Activated CD8-positive, alpha-beta memory T cell treated with anti-CD3 and anti-CD28 coated beads for 36 hours (primary cell): ENCODE measurements at regions not wholly inside any gene's neighbourhood (a gene's known extent, or its start where the extent isn't known, plus 50 kb on each side); places are given as distances from the start of the nearest gene placed in this dataset.

ENCODE experiments used
- CTCF ChIA-PET: fragments of 350-600 bp; sonication (Branson Sonifier 250); formaldehyde crosslinking; loops from one replicate; lab custom pipeline; 2021; ENCODE audit warnings: antibody characterized with exemption; lab: Charles Lee
- POLR2A ChIA-PET: fragments of 350-600 bp; sonication (Branson Sonifier 250); formaldehyde crosslinking; loops from one replicate; lab custom pipeline; 2021; ENCODE audit warnings: antibody characterized with exemption; lab: Charles Lee

- ChIA-PET POLR2A (no interaction called here), CTCF (interaction anchor here (0.6 to 1.5 kb wide), 4 partner anchors 9 to 362 kb away, joined by 3 to 4 read pairs (median 3); no protein-coding TSS in a partner anchor)
Observed at GRCh38 chr6:100116411-100117194, 122.6 kb upstream of the MCHR2 start.

GRCh38 chr6:100115407-100116101 lies 121.5 kb upstream of the MCHR2 start:
- POLR2A ChIA-PET, result no interaction called here
- CTCF ChIA-PET, result no interaction called here

- CTCF ChIA-PET, result no interaction called here
- POLR2A ChIA-PET, result no interaction called here
Observed at GRCh38 chr6:100112855-100113508, 119.0 kb upstream of the MCHR2 start.

GRCh38 chr6:100105919-100106529 lies 112.0 kb upstream of the MCHR2 start:
- POLR2A ChIA-PET, result no interaction called here
- CTCF ChIA-PET, result no interaction called here

GRCh38 chr6:100105138-100105537 lies 111.1 kb upstream of the MCHR2 start:
- CTCF ChIA-PET, result no interaction called here

GRCh38 chr6:100103931-100104330 lies 109.9 kb upstream of the MCHR2 start:
- POLR2A ChIA-PET, result no interaction called here
- CTCF ChIA-PET, result interaction anchor here (0.7 kb wide), 1 partner anchor 13 kb away, joined by 3 read pairs; no protein-coding TSS in a partner anchor

More at GRCh38 chr6:100105138-100105537, 111.1 kb upstream of the MCHR2 start:
- POLR2A ChIA-PET, result no interaction called here

GRCh38 chr6:100103194-100103593 lies 109.2 kb upstream of the MCHR2 start:
- ChIA-PET CTCF (no interaction called here), POLR2A (no interaction called here)

- ChIA-PET CTCF (no interaction called here), POLR2A (no interaction called here)
Observed at GRCh38 chr6:100101644-100102043, 107.6 kb upstream of the MCHR2 start.

- CTCF ChIA-PET, result interaction anchor here (1.8 kb wide), 1 partner anchor 233 kb away, joined by 4 read pairs; no protein-coding TSS in a partner anchor
Observed at GRCh38 chr6:100100776-100101175, 106.8 kb upstream of the MCHR2 start.

GRCh38 chr6:100099189-100100074 lies 105.4 kb upstream of the MCHR2 start:
- ChIA-PET POLR2A (no interaction called here), CTCF (interaction anchor here (0.8 to 1.8 kb wide), 2 partner anchors 226 to 232 kb away, joined by 3 to 4 read pairs; no protein-coding TSS in a partner anchor)

More at GRCh38 chr6:100100776-100101175, 106.8 kb upstream of the MCHR2 start:
- POLR2A ChIA-PET, result no interaction called here

GRCh38 chr6:100096936-100097335 lies 102.9 kb upstream of the MCHR2 start:
- CTCF ChIA-PET, result interaction anchor here (0.7 kb wide), 1 partner anchor 11 kb away, joined by 5 read pairs; no protein-coding TSS in a partner anchor
- POLR2A ChIA-PET, result no interaction called here

GRCh38 chr6:100096341-100096740 lies 102.3 kb upstream of the MCHR2 start:
- CTCF ChIA-PET, result no interaction called here
- POLR2A ChIA-PET, result no interaction called here

- ChIA-PET CTCF (no interaction called here), POLR2A (no interaction called here)
Observed at GRCh38 chr6:100093405-100093804, 99.4 kb upstream of the MCHR2 start.

GRCh38 chr6:100088009-100088408 lies 94.0 kb upstream of the MCHR2 start:
- ChIA-PET POLR2A (no interaction called here), CTCF (no interaction called here)

GRCh38 chr6:100084991-100085364 lies 91.0 kb upstream of the MCHR2 start:
- ChIA-PET POLR2A (no interaction called here), CTCF (no interaction called here)

- CTCF ChIA-PET, result no interaction called here
Observed at GRCh38 chr6:100084316-100084990, 90.4 kb upstream of the MCHR2 start.

GRCh38 chr6:100078509-100078908 lies 84.5 kb upstream of the MCHR2 start:
- POLR2A ChIA-PET, result no interaction called here
- CTCF ChIA-PET, result no interaction called here

More at GRCh38 chr6:100084316-100084990, 90.4 kb upstream of the MCHR2 start:
- POLR2A ChIA-PET, result no interaction called here

- CTCF ChIA-PET, result no interaction called here
- POLR2A ChIA-PET, result no interaction called here
Observed at GRCh38 chr6:100065348-100065747, 71.3 kb upstream of the MCHR2 start.
